ENCODE measurements at regions not wholly inside any gene's neighbourhood (a gene's known extent, or its start where the extent isn't known, plus 50 kb on each side); places are given as distances from the start of the nearest gene placed in this dataset.

- TF ChIP-seq CTCF (IDR thresholded peaks at IDR 0.05) (no peak), EZH2 (IDR thresholded peaks at IDR 0.05; ENCODE audit: borderline replicate concordance, insufficient read depth, low read depth, low read length, poor library complexity, severe bottlenecking) (no peak)
- intact Hi-C loops (cut with micrococcal nuclease): no loop called here
- H3K4me2 ChIP-seq (replicated peaks; ENCODE audit: low read depth, low read length, poor library complexity, severe bottlenecking): no peak overlapping the region
- H3K9me3 ChIP-seq (ENCODE audit: control extremely low read depth in 1 of 3, control insufficient read depth in 2 of 3, insufficient read depth in 1 of 3, low read length in 2 of 3): no peaks in the 10 kb centered on the region
- no peaks in the 10 kb centered on the region for H3K79me2 ChIP-seq (ENCODE audit: control insufficient read depth, insufficient read depth, low read length)
- H3K4me3 ChIP-seq (ENCODE audit: control extremely low read depth in 1 of 5, extremely low read depth in 1 of 5, insufficient read depth in 1 of 5, low read depth in 2 of 5, low read length in 4 of 5): no peak overlapping the region
- ChIA-PET CTCF (interaction anchor here (0.7 kb wide), 1 partner anchor 10 kb away, joined by 3 read pairs; no protein-coding TSS in a partner anchor), POLR2A (no interaction called here)
- H3K27ac ChIP-seq (ENCODE audit: low read length in 2 of 2): no peak overlapping the region
- no peaks in the 10 kb centered on the region for H3K4me1 ChIP-seq (ENCODE audit: control insufficient read depth in 2 of 2, insufficient read depth in 2 of 2, low read length in 2 of 2)
- H3K4me1 Mint-ChIP-seq: no peaks in the 10 kb centered on the region
- H3K27me3 Mint-ChIP-seq: peaks cover 27% of the 10 kb centered on the region
- H4K20me1 ChIP-seq (ENCODE audit: control insufficient read depth, insufficient read depth, low read length, poor library complexity, severe bottlenecking): no peaks in the 10 kb centered on the region
- no peak for ATAC-seq (ENCODE audit: low read depth)
- H3K27me3 ChIP-seq (replicated peaks in 1 of 4; ENCODE audit: control extremely low read depth in 1 of 4, control insufficient read depth in 3 of 4, insufficient read depth in 4 of 4, low read length in 3 of 4): peaks cover 0 to 7% (median 0%) of the 10 kb centered on the region in 4 experiments
- H3K9me3 Mint-ChIP-seq (ENCODE audit: insufficient read depth): no peaks in the 10 kb centered on the region
- DNase-seq: no peak
- no CpG with 5 or more reads among the region's 1 CpG for WGBS (ENCODE audit: insufficient coverage)
- no peak overlapping the region for H3K27ac Mint-ChIP-seq
- no peak overlapping the region for H3K4me3 Mint-ChIP-seq
- no peak overlapping the region for H3K9ac ChIP-seq (ENCODE audit: low read length)
- H2AFZ ChIP-seq (ENCODE audit: insufficient read depth, low read depth, low read length, poor library complexity, severe bottlenecking): no peak overlapping the region
- H3K36me3 ChIP-seq (replicated peaks in 1 of 2; ENCODE audit: control extremely low read depth in 1 of 2, control insufficient read depth in 1 of 2, extremely low read depth in 1 of 2, insufficient read depth in 2 of 2, low read length in 1 of 2): no peaks in the 10 kb centered on the region
Observed at GRCh38 chr2:18170642-18171041, 292.2 kb downstream of the KCNS3 start.

- WGBS (ENCODE audit: insufficient coverage): 67% methylated on average over 1 of the region's 1 CpG
- Mint-ChIP-seq H3K9me3 (ENCODE audit: insufficient read depth) (no peaks in the 10 kb centered on the region), H3K27me3 (peaks cover 29% of the 10 kb centered on the region), H3K4me1 (no peaks in the 10 kb centered on the region), H3K4me3 (no peak overlapping the region), H3K27ac (no peak overlapping the region)
- Histone ChIP-seq H3K4me1 (ENCODE audit: control insufficient read depth in 2 of 2, insufficient read depth in 2 of 2, low read length in 2 of 2) (no peaks in the 10 kb centered on the region), H3K9me3 (ENCODE audit: control extremely low read depth in 1 of 3, control insufficient read depth in 2 of 3, insufficient read depth in 1 of 3, low read length in 2 of 3) (no peaks in the 10 kb centered on the region), H3K9ac (ENCODE audit: low read length) (no peak overlapping the region), H3K4me3 (ENCODE audit: control extremely low read depth in 1 of 5, extremely low read depth in 1 of 5, insufficient read depth in 1 of 5, low read depth in 2 of 5, low read length in 4 of 5) (no peak overlapping the region), H3K36me3 (replicated peaks in 1 of 2; ENCODE audit: control extremely low read depth in 1 of 2, control insufficient read depth in 1 of 2, extremely low read depth in 1 of 2, insufficient read depth in 2 of 2, low read length in 1 of 2) (no peaks in the 10 kb centered on the region), H3K79me2 (ENCODE audit: control insufficient read depth, insufficient read depth, low read length) (no peaks in the 10 kb centered on the region), H4K20me1 (ENCODE audit: control insufficient read depth, insufficient read depth, low read length, poor library complexity, severe bottlenecking) (no peaks in the 10 kb centered on the region), H2AFZ (ENCODE audit: insufficient read depth, low read depth, low read length, poor library complexity, severe bottlenecking) (no peak overlapping the region), H3K27me3 (replicated peaks in 1 of 4; ENCODE audit: control extremely low read depth in 1 of 4, control insufficient read depth in 3 of 4, insufficient read depth in 4 of 4, low read length in 3 of 4) (peaks cover 0 to 7% (median 0%) of the 10 kb centered on the region in 4 experiments), H3K4me2 (replicated peaks; ENCODE audit: low read depth, low read length, poor library complexity, severe bottlenecking) (no peak overlapping the region), H3K27ac (ENCODE audit: low read length in 2 of 2) (no peak overlapping the region)
- ChIA-PET CTCF (no interaction called here), POLR2A (no interaction called here)
- ATAC-seq (ENCODE audit: low read depth): no peak
- TF ChIP-seq EZH2 (IDR thresholded peaks at IDR 0.05; ENCODE audit: borderline replicate concordance, insufficient read depth, low read depth, low read length, poor library complexity, severe bottlenecking): no peak
- TF ChIP-seq CTCF (IDR thresholded peaks at IDR 0.05): no peak
- no peak for DNase-seq
- intact Hi-C loops (cut with micrococcal nuclease): no loop called here
Observed at GRCh38 chr2:18169893-18170175, 291.4 kb downstream of the KCNS3 start.

Measured in B cell (primary cell).